Cerebellar nuclear complex (tissue), 1 donor: ENCODE measurements at regions not wholly inside any gene's neighbourhood (a gene's known extent, or its start where the extent isn't known, plus 50 kb on each side); places are given as distances from the start of the nearest gene placed in this dataset.

Experiments
- DNase-seq, 2 experiments: peaks; one replicate each; lab custom pipeline; 2025; lab: John Stamatoyannopoulos, UW

DNA sequence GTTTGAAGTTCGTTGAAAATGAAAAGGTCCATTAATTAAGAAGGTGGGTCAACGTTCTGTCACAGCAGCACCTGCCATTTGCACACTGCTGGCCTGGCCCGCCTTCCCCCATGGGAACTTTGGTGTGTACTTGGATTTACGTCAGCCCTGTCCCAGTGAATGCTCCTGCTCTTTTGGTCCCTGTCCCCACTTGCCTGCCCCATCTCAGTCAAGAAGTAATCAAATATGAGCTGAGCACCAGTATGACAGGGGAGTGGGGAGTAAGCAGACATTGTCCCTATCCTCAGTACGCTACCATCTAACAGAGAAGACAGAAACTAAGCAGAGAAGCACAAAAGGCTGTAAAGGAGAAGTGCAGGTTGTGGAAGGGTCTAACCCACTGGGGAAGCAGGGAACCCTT is 65.1 kb downstream of the SLC4A3 start:
- no peak for DNase-seq

DNA sequence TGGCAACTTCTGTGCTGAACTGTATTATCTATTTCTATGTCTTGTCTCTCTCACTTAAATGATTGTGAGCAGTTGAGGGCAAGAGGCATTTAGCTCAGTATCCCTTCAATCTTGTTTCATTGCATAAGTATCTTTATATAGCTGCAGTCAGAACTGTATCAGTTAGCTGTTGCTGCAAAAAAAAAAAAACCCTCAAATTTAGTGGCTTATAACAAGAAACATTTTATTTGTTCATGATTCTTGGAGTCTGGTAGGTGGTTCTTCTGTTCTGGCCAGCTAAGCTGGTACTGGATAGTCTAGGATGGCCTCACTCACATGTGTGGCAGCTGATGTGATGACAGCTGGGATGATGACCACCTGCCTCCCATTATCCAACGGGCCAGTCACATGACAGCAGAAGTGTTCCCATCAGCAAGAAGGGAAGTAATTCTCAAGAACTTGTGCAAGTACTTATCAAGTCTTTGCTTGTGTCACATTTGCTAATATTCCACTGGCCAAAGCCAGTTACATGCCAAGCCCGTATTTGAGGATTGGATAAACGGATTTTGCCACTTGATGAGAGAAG is 67.8 kb downstream of the SLC4A3 start:
- no peak for DNase-seq

DNA sequence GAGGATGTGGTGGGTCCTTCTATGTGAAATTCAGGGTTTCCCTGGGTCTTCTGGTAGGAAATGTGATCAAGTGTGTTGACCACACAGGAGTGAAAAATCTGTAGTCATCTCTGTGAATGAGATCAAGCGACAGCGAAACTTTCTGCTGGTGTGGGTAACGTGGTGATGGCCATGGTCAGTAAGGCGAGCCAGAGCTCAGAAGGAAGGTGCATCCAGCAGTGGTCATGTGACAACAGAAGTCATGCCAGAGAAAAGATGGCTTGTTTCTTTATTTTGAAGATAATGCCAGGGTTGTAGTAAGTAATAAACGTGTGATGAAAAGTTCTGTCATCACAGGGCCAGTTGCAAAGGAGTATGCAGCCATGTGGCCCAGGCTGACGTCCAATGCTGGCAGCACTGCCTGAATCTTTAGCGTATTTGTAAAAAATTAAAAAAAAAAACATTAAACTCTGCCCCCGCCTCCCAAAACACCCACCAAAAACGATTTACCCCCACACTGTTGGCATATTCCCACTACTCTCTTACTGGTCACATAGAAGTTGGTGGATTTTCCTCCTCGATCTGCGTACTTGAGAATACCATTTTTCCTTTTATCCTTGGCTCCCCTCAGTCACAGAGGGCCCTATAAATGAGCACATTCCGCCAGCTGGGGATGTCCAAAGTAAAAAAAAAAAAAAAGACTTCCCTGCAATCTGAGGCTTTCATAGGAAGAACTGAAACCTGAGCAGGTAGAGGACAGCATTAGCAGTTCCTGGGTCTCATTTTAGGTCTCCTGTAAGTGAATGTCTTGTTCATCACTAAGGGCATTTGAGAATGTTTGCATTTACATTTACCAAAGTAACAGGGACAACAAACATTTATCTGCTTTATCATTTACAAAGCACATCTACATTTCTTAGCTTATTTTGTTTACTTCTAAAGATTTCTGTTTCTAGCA is 70.6 kb downstream of the SLC4A3 start:
- DNase-seq = no peak

DNA sequence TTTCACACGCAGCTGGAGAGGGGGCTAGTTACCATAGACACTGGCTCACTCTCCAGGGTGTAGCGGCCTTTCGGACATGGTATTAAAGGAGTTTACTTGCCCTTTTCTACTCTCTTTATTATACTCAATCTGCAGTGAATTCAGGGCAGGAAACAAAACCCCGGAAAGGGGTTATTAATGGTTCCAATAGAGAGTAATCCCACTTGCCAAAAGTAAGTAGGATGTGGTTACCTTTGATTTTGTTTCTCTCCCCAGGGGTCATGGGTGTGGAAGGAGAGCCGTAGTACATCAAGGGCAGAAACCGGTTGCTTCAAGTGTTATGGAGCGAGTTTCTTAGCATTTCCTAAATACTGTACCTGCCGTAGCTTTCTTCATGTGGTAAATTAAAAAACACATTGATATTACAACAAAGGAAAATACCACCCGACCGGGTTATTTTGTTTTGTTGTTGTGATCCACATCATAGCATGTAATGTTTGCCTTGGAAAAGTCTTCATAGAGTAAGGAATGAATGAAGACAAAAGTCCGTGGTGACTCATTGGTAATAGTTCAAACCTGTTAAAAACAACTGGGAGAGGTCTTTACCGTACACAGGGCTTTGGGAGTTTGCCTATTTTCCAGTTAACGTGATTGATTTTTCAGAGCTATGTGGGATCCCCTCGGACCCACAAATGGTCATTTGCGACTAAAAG is 71.5 kb downstream of the SLC4A3 start:
- DNase-seq = no peak

DNA sequence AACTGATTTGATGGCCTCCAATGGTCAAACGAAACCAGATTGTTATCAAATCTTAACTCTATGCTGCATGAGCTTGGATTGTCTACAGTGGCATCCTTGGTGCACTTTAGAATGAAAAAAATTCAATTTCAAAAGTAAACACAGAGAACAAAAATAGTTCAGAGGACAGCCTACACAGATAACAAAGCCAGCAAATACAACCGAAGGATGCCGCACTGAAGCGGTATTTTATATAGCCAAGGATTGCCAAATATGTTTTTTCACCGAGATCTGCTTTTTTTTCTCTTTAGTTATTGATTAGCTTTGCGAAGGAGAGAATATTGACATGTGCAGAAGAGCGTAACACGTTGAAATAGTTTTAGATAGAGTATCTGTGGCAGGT is 72.0 kb downstream of the SLC4A3 start:
- no peak for DNase-seq

DNA sequence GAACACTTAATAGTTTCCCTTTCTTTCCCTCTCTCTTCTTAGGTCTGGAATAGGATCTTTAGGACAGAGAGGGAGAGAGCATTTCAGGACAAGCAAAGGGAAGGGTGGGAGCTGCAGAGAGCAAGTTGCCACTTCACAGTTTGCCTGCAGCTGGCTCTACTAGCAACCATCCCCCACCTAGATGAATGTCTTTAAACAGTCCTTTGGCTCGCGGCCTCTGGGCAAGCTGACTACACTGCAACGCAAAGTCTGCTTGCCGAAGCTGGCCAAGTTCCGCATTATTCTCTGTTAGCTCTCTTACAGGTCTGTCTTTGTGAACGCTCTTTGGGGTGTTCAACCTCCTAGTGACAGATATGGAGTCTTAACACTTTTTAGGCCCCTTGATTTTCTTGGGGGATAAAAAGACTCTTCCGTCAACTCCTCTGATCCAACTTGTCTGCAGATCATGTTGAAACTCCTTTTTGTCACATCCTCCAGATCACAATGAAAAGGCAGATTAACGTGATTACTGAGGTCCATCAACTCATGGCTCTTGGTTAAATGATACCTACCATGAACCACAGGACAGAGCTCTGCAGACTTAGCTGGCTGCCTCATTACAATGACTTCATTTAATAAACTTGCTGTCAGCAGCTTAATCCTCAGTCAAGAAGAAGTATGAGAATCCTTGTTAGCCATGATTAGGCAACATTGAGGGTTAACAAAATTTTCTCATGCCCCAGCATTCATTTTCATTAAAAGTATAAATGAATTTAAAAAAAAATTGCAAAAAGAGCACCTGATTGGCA is 74.6 kb downstream of the SLC4A3 start:
- no peak for DNase-seq

DNA sequence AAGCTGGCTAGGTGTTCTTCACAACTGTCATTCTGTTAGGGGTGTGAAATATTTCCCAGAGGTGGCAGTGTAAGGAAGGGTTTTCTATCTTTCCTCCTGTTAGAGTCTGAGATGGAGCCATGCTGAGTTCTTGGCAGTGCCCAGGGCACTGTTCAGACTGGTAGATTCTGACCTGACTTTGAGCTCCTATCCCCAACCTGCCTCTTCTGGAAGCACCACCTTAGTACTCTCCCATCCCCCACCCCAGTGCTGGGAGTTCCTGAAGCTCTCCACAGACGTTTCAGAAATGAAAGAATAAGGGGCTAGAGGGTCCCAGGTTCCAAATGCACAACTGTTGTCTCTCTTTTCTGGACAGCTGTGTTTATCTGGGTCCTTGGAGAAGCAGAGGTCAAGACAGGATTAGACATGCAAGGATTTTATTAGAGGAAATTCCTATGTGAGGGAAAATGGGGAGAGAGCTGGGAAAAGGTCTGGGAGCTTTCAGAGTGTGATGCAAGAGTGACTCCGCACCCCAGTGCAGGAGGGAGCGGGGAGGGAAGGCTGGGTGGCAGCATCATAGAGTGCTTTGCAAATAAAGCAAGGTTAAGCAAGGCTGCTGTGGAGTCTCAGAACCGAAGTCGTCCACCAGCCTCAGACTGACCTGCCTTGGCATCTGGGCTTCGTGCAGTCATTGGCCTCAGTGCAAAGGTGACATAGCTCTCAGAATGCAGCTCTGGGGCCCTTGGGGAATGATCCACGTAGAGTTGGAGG is 75.5 kb downstream of the SLC4A3 start:
- no peak for DNase-seq

DNA sequence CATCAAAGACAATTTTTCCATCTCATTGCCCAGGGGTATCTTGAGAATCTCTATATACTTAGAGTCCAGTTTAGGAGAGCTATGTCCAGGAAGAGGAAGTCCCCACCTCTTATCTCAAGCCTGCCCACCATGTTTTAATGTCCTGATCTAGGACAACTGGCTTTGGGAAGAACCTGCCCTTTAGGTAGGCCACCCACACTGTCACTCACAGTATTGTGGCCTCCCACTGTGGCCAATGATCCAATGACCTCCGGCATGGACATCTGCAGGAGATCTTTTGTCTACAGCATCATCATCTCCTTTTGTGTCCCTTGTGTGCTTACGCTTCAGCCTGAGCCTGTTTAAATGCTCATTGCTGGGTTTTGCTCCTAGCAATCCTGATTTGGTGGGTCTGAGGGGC is 77.4 kb downstream of the SLC4A3 start:
- DNase-seq = no peak

DNA sequence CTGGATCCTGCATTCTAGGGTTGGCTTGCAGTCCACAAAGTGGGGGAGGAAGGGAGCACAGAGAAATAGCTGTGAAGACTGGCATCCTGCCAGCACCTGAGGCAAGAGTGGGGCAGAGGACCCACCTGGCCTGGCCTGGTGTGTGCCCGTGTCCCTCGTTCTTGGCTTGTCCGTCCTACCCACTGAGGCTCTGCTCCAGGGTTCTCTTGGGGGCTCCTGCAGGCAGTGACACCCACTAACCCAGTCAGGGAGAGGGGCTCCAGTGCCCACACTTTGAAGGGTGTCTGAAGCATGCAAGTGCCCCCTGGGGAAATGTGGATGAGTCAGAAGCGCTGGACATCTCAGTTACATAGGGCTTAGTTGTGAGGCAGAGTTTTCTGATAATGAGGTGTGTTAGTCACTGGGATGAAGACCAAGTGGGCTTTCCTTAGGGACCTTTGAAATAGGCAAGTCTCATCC is 79.4 kb downstream of the SLC4A3 start:
- no peak for DNase-seq

DNA sequence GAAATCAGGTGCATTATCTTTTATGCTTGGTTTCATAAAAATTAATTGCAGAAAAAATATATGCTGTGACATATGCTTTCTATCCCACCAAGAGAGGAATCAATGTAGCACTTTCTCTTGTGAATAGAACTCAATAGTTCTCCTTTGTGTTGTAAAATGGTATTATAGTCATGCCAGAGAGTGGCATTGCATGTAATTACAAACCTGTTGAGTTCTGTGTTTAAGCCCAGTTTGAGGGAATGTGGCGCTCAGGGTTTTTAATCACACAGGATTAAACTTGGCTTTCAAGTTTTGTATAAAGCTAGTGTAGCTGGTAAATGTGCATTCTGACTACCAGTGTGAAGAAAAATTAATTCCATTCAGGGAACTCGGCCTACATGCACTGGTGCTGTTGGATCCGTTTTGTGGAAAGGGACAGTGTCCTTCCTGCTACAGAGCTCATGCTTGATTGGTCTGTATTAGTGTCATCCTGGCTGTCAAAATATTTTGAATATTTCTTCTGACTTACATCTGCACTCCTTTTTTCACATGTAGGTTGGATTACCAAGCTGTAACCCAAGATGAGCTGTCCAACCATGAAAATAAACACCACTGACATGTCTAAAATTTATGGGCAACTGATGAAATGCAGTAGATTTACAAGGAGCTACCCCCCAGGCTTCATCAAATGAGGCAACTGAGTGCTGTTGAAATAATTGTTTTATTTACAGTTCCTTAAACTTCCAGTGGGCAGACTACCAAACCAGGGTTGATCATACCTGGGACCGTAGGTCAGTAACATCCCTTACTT is 80.3 kb downstream of the SLC4A3 start:
- no peak for DNase-seq

DNA sequence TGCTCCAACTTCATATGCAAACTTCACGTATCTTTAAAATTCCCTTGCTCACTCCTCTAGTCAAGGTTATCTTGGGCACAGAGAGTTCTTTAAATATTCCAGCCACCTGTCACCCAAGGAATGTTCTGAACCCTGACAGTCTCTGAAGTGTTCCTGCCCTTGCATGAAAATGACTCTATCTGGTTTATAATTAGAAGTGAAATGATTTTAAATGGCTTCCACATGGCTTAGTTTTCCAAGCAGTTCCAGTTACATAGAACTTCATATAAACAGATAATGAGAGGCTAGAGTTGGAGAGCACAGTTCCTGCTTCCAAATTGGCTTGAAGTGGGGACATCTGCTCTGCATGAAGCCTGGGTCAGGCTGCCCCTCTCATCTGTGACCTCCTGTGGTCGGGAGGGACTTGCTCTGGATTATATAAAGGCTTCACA is 81.9 kb downstream of the SLC4A3 start:
- DNase-seq = no peak

DNA sequence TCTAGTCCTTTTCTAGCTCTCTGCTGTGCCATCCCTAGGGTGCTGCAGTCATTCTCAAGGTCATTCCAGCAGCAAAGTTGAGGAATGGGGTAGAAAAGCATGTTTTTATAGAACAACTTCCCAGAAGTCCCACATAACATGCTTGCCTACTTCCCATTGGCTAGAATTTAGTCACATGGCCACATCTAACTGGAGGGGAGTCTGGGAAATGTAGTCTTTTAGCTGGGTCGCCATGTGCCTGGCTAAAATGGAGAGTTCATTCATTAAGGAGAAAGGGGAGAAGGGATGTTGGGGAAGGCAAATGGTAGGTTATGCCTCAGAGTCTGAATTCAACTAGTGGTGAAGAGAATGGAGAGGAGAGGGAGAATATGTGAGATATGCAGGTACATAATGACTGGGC is 85.7 kb downstream of the SLC4A3 start:
- DNase-seq = no peak

DNA sequence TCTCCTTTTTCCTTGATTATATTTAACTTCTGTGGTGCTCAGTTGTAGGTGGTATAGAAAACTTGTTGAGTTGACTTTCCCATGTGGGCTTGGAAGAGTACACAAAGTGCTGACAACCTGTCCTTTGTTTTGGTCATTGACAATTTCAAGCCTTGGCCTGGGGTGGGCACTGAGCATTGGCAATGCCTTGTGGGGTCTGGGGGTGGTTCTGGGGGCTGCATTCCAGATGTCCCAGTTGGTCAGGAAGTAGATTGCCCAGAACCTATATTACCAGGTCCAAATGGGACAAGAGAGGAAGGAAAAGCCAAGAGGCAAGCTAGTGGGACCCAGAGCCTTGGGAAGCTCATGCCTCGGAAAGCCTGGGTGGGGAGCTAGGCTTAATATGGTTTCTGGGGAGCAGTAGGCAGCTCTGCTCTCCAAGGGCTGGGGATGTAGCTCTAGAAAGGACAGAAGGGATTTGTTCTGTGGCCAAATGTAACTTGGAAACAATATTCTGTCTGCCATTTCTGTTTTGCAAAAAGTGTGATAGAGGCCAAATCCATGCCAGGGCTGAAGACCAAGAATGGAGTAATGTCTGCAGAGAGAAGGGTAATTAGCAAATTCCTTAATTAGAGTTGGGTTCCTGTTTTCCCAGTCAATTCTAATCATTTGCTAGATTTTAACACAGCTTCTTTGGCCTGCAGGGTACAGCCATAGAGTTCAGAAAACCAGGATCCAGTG is 87.4 kb downstream of the SLC4A3 start:
- no peak for DNase-seq

DNA sequence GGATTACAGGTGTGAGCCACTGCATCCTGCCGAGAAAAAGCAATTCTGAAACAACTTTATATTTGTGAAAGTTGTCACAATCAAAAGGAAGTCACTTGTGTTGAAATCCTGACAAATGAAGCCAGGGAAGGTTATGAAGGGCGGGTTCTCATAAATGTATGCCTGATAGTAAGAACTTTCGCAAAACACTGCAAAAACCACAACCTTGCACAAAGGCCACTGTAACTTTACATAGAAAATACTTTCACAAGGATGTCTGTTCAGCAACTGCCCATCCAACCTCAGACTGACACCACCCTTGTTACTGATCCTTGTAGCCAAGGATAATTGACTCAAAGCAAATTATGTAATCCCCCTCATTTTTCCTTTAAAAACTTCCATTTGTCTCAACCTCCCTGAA is 90.6 kb downstream of the SLC4A3 start:
- no peak for DNase-seq

DNA sequence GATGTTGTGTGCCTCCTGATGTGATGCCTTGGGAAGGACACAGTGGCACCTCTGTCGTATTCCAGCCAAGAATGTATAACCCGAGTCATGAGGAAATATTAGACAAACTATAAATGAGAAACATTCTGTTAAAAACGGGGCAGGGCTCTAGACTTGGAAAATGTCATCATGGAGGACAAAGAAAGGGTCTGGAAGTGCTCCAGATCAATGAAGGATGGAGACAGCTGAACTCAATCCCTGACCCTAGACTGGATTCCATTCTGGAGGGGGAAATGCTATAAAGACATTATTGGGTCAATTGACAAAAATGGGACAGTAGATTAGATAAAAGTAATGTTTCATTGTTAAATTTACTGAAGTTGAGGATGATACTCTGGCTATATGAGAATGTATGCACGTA is 92.1 kb downstream of the SLC4A3 start:
- DNase-seq = no peak

DNA sequence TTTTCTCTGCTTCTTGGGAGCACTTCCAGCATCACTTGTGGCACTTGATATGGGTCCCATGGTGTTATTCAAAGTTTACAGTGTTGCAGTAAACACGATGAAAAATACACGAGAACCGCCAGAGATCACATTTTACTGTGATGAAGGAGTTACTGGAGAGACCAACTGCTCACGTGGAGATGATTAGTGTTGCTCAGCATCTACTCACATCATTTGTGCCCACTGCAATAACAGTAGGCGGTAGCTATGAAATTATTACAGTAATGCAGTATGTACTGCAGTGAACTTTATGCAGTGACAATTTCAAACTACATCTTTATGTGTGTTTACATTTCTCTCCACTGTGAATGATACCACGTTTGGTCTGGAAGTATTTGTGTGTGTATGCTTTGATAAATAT is 93.5 kb downstream of the SLC4A3 start:
- DNase-seq = no peak

DNA sequence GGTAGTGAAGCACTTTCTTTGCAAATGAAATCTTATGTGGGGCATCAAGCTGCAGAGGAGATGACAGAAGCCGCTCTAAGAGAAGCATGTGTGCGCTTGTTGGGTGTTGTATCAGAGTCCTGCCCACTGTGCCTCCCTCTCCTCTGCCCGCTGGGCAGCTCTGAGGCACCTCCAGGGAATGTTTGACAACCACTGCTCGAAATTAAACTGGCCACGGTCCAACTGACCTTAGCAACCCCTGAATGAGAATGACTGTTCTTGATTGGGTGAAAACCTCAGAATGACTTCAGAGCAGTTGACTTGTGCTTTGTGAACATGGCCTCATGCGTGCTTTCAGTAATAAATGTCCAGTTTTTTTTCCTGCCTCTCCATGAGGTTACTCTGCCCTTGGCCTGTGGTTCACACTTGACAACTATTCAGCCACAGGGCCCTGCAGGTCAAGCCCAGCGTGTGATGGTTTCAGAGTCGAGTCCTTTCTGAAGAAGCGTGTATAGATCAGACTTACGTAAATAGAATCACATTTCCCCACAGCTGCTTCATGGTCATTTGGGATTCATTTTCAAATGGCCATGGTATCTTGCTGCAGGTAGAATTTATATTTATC is 94.9 kb downstream of the SLC4A3 start:
- DNase-seq = no peak

DNA sequence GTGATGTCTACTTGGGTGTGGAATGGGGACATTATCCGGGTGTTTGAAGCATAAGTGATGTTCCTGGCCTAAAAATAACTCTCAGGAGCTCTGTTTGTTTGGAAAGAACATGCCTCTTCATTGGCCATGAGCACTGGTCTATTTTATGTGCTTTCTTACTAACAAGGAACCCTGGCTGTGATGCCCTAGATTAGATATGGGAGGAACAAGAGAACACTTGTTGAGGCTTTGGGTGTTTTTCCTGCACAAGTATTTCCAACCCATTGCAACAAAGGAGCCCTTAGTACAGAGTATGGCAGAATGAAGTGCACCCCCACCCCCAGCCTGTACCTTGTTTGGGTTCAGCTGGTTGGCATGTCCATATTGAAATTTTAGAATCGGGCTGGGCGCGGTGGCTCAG is 95.9 kb downstream of the SLC4A3 start:
- DNase-seq = no peak

DNA sequence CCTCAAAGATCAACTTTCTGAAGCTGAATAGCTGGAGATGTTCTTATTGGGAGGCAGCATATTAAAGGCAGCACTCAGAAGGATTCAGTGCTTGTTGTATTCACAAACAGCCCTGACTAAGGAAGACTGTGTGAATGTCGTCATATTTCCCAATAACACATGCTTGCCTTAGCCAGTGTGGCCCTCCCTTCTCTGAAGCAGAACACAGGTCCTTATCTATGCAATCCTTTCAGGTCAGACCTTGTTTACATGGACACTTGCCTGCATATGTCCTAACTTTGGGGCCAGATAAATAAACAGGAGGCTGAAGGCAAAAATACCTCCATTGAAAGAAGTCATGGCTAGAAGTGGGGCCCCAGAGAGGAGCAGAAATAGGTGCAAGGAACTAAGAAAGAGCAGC is 97.2 kb downstream of the SLC4A3 start:
- DNase-seq = no peak

DNA sequence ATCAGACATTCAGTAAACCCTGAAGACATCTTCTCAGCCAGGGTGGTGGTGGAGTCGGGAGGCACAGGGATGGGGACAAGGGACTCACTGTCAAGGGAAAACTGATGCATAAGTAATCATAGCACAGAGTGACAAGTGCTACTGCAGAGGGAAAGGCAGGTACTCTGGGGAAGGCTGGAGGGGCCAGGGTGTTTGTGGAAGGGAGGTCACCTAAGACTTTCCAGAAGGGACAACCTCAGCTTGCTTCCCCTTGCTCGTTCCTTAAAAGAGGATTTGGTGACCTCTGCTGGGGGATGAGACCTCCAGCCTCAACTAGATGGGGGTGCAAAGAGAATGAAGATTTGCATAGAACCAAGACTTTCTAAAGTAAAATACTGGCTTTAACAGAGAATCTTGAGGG is 99.5 kb downstream of the SLC4A3 start:
- no peak for DNase-seq
